Kidney (tissue), 13 donors: ENCODE measurements at regions not wholly inside any gene's neighbourhood (a gene's known extent, or its start where the extent isn't known, plus 50 kb on each side); places are given as distances from the start of the nearest gene placed in this dataset.

Experiments used
- DNase-seq, 5 donors: peaks; one replicate each; pipeline ENCODE4 v3.0.0-alpha.2; 2013 to 2020
- FAIRE-seq: peaks from 2 replicates; lab custom pipeline; 2012; peaks lifted over from hg19 to GRCh38; lab: Jason Lieb, UNC
- H3K27ac ChIP-seq, 2 donors: one replicate each; pipeline ENCODE4 v1.7.0; 2013; ENCODE audit warnings: low read depth in 2 of 2, low read length in 2 of 2, inconsistent platforms in 1 of 2
- H3K27me3 ChIP-seq: one replicate; pipeline ENCODE4 v1.7.1; 2013; ENCODE audit warnings: low read length, inconsistent platforms; ENCODE audit not compliant: control insufficient read depth, insufficient read depth
- H3K36me3 ChIP-seq, 3 donors: one replicate each; pipeline versions ENCODE4 v1.7.0 to v1.7.1; 2013; ENCODE audit warnings: low read length in 3 of 3, control low read depth in 1 of 3, inconsistent platforms in 1 of 3; ENCODE audit not compliant: insufficient read depth in 3 of 3, control insufficient read depth in 2 of 3
- H3K4me1 ChIP-seq, 3 donors: one replicate each; pipeline versions ENCODE4 v1.7.0 to v1.7.1; 2013; ENCODE audit warnings: low read length in 3 of 3, inconsistent platforms in 1 of 3, low read depth in 1 of 3; ENCODE audit not compliant: control insufficient read depth in 2 of 3, insufficient read depth in 2 of 3
- H3K4me3 ChIP-seq, 3 donors: one replicate each; pipeline versions ENCODE4 v1.7.0 to v1.8.1; 2013; ENCODE audit warnings: low read length in 3 of 3, control low read depth in 1 of 3, inconsistent platforms in 1 of 3
- H3K9ac ChIP-seq, 3 donors: one replicate each; pipeline versions ENCODE4 v1.7.0 to v1.7.1; 2013; ENCODE audit warnings: low read length in 3 of 3, control low read depth in 1 of 3, inconsistent platforms in 1 of 3
- H3K9me3 ChIP-seq, 3 donors: one replicate each; pipeline versions ENCODE4 v1.7.0 to v1.7.1; 2013; ENCODE audit warnings: low read length in 3 of 3, control low read depth in 1 of 3, inconsistent platforms in 1 of 3; ENCODE audit not compliant: control insufficient read depth in 2 of 3, insufficient read depth in 1 of 3
- CTCF ChIP-seq: IDR thresholded peaks from 3 replicates; pipeline ENCODE4 v1.5.1; 2012; ENCODE audit warnings: mild to moderate bottlenecking, moderate library complexity, borderline replicate concordance; ENCODE audit not compliant: insufficient read depth; ENCODE audit errors: extremely low read depth
- intact Hi-C: fragments of 100-400 bp; cut with DNase I; formaldehyde crosslinking; loops from one replicate; pipeline ENCODE4 v1.11.1; 2022
- donor health status: control.
- donor health status: control.
- donor health status: control.
- donor health status: control.
- donor health status: control.
- donor health status: DM: yes; HTN: yes; CAD: no.
- donor health status: Normal renal cell carcinoma (clear cell type).

GRCh38 chr7:91347290-91347689 lies 83.1 kb downstream of the FZD1 start:
- Histone ChIP-seq H3K4me1 (peaks cover 11 to 16% (median 15%) of the 10 kb centered on the region in 3 donors), H3K27ac (no peak overlapping the region)

DNA sequence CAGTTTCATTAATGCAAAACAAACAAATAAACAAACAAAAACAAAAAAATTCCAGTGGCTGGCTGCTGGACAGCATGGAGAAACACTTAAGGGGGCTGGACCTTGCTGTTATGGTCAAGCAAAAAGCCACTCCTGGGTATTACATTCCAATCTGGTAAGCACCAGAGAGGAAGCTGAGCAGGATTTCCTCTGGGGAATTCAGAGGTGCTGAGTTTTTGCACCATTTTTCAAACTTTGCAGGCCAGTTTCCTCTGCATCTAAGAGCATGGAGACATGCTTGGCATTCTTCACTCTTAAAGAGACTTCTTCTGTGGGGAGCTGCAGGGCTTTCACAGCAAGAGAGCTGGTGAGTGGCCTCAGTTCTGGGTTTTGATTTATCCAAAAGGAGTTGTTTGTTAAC lies 84.5 kb downstream of the FZD1 start:
- intact Hi-C loops = no loop called here
- Histone ChIP-seq H3K36me3 (no peaks in the 10 kb centered on the region), H3K4me3 (no peak overlapping the region), H3K9me3 (no peaks in the 10 kb centered on the region), H3K27me3 (no peaks in the 10 kb centered on the region), H3K4me1 (peaks cover 8 to 15% (median 13%) of the 10 kb centered on the region in 3 donors), H3K27ac (no peak overlapping the region), H3K9ac (no peak overlapping the region)
- DNase-seq (no peak), FAIRE-seq (no peak)
- no peak for TF ChIP-seq CTCF

More at GRCh38 chr7:91347290-91347689, 83.1 kb downstream of the FZD1 start:
- DNase-seq = peak in 2 of 5 donors; percentile 68 to 89
- Histone ChIP-seq H3K27me3 (no peaks in the 10 kb centered on the region), H3K36me3 (no peaks in the 10 kb centered on the region), H3K9me3 (no peaks in the 10 kb centered on the region), H3K9ac (no peak overlapping the region), H3K4me3 (no peak overlapping the region)
- intact Hi-C loops = no loop called here
- no peak for FAIRE-seq
- TF ChIP-seq CTCF = no peak

- Histone ChIP-seq H3K4me3 (no peak overlapping the region), H3K9ac (no peak overlapping the region), H3K4me1 (peaks cover 3 to 15% (median 10%) of the 10 kb centered on the region in 3 donors), H3K9me3 (no peaks in the 10 kb centered on the region), H3K27me3 (no peaks in the 10 kb centered on the region), H3K36me3 (no peaks in the 10 kb centered on the region), H3K27ac (no peak overlapping the region)
- FAIRE-seq (no peak), DNase-seq (no peak)
- intact Hi-C loops = no loop called here
- TF ChIP-seq CTCF = no peak
Measured at GRCh38 chr7:91351374-91351773, 87.1 kb downstream of the FZD1 start.

- no peak for TF ChIP-seq CTCF
- no peak overlapping the region for H3K4me3 ChIP-seq
- peaks cover 3 to 15% (median 10%) of the 10 kb centered on the region in 3 donors for H3K4me1 ChIP-seq
- H3K9ac ChIP-seq = no peak overlapping the region
- no peak for FAIRE-seq
- intact Hi-C loops = no loop called here
- H3K36me3 ChIP-seq = no peaks in the 10 kb centered on the region
- no peaks in the 10 kb centered on the region for H3K9me3 ChIP-seq
- H3K27me3 ChIP-seq = no peaks in the 10 kb centered on the region
- H3K27ac ChIP-seq = no peak overlapping the region
- DNase-seq = no peak
Measured at GRCh38 chr7:91352091-91352490, 87.9 kb downstream of the FZD1 start.
